OCI-LY1 (cell line): ENCODE measurements at regions not wholly inside any gene's neighbourhood (a gene's known extent, or its start where the extent isn't known, plus 50 kb on each side); places are given as distances from the start of the nearest gene placed in this dataset.

Source experiments
- H2AFZ ChIP-seq: fragments of 200-600 bp; sonication (generic), shearing (Covaris generic); 2 replicates; pipeline ENCODE4 v1.6.0; 2014; ENCODE audit warnings: antibody characterized with exemption, mild to moderate bottlenecking, low read length
- H3F3A ChIP-seq: fragments of 200-600 bp; sonication (generic), shearing (Covaris generic); 2 replicates; pipeline ENCODE4 v1.6.0; 2014; ENCODE audit warnings: mild to moderate bottlenecking, antibody characterized with exemption, low read length, moderate library complexity; ENCODE audit not compliant: insufficient read depth
- H3K27ac ChIP-seq: fragments of 200-600 bp; sonication (generic); 2 replicates; pipeline ENCODE4 v1.5.1; 2014; ENCODE audit warnings: low read length, mixed run types, mild to moderate bottlenecking, low read depth; ENCODE audit not compliant: poor library complexity, severe bottlenecking
- H3K27me3 ChIP-seq: fragments of 200-600 bp; sonication (generic); 2 replicates; pipeline ENCODE4 v1.6.0; 2014; ENCODE audit warnings: antibody characterized with exemption, mild to moderate bottlenecking, low read length, moderate library complexity; ENCODE audit not compliant: insufficient read depth
- H3K36me3 ChIP-seq: fragments of 200-600 bp; sonication (generic); 2 replicates; pipeline ENCODE4 v1.6.1; 2014; ENCODE audit warnings: mild to moderate bottlenecking, antibody characterized with exemption, low read length, moderate library complexity, mixed read lengths; ENCODE audit not compliant: insufficient read depth
- H3K4me1 ChIP-seq: fragments of 200-600 bp; sonication (generic); 2 replicates; pipeline ENCODE4 v1.5.1; 2014; ENCODE audit warnings: mild to moderate bottlenecking, low read length, moderate library complexity; ENCODE audit not compliant: insufficient read depth, severe bottlenecking
- H3K4me2 ChIP-seq: fragments of 200-600 bp; sonication (generic), shearing (Covaris generic); 2 replicates; pipeline ENCODE4 v1.6.1; 2014; ENCODE audit warnings: low read length
- H3K4me3 ChIP-seq: fragments of 200-600 bp; sonication (generic); 2 replicates; pipeline ENCODE4 v1.5.1; 2014; ENCODE audit warnings: low read length, low read depth, mild to moderate bottlenecking, mixed read lengths; ENCODE audit not compliant: poor library complexity, severe bottlenecking
- H3K79me2 ChIP-seq: fragments of 200-600 bp; shearing (Covaris generic); 2 replicates; pipeline ENCODE4 v1.6.1; 2016; ENCODE audit warnings: mixed run types, low read length, mixed read lengths; ENCODE audit not compliant: insufficient read depth
- H3K9ac ChIP-seq: fragments of 200-600 bp; sonication (generic), shearing (Covaris generic); 2 replicates; pipeline ENCODE4 v1.6.1; 2014; ENCODE audit warnings: mild to moderate bottlenecking, low read length, mixed read lengths
- H3K9me2 ChIP-seq: fragments of 200-600 bp; sonication (generic), shearing (Covaris generic); 2 replicates; pipeline ENCODE4 v1.6.1; 2014; ENCODE audit warnings: low read depth, mild to moderate bottlenecking, low read length, mixed read lengths
- H3K9me3 ChIP-seq: fragments of 200-600 bp; shearing (Covaris generic); 2 replicates; pipeline ENCODE4 v1.6.1; 2014; ENCODE audit warnings: low read length, mixed read lengths
- H4K20me1 ChIP-seq: fragments of 200-600 bp; sonication (generic), shearing (Covaris generic); 2 replicates; pipeline ENCODE4 v1.6.0; 2016; ENCODE audit warnings: mild to moderate bottlenecking, low read length; ENCODE audit not compliant: insufficient read depth
- EZH2 ChIP-seq: fragments of 200-600 bp; sonication (generic), shearing (Covaris generic); IDR thresholded peaks from 2 replicates; pipeline ENCODE4 v1.8.0; 2017; ENCODE audit warnings: borderline replicate concordance, mixed run types, mild to moderate bottlenecking, antibody characterized with exemption, low read length, moderate library complexity, mixed read lengths
- TF ChIP-seq, protein P1 (sequence below): fragments of 200-600 bp; sonication (generic), shearing (Covaris generic); IDR thresholded peaks from 2 replicates; pipeline ENCODE4 v1.5.1; 2017; ENCODE audit warnings: mild to moderate bottlenecking, antibody characterized with exemption, low read length, moderate library complexity, mixed read lengths

- Histone ChIP-seq H3K36me3 (no peaks in the 10 kb centered on the region), H3K4me2 (no peak overlapping the region), H2AFZ (no peak overlapping the region), H3K27ac (no peak overlapping the region), H3F3A (no peaks in the 10 kb centered on the region), H3K27me3 (no peaks in the 10 kb centered on the region), H3K79me2 (no peaks in the 10 kb centered on the region), H3K9ac (no peak overlapping the region), H3K9me2 (no peaks in the 10 kb centered on the region), H3K4me3 (no peak overlapping the region), H3K9me3 (no peaks in the 10 kb centered on the region), H3K4me1 (no peaks in the 10 kb centered on the region), H4K20me1 (no peaks in the 10 kb centered on the region)
- no peak for TF ChIP-seq EZH2
- TF ChIP-seq, protein P1, sequence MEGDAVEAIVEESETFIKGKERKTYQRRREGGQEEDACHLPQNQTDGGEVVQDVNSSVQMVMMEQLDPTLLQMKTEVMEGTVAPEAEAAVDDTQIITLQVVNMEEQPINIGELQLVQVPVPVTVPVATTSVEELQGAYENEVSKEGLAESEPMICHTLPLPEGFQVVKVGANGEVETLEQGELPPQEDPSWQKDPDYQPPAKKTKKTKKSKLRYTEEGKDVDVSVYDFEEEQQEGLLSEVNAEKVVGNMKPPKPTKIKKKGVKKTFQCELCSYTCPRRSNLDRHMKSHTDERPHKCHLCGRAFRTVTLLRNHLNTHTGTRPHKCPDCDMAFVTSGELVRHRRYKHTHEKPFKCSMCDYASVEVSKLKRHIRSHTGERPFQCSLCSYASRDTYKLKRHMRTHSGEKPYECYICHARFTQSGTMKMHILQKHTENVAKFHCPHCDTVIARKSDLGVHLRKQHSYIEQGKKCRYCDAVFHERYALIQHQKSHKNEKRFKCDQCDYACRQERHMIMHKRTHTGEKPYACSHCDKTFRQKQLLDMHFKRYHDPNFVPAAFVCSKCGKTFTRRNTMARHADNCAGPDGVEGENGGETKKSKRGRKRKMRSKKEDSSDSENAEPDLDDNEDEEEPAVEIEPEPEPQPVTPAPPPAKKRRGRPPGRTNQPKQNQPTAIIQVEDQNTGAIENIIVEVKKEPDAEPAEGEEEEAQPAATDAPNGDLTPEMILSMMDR = peak; percentile 56
These were observed 455.3 kb upstream of the ATP2B1 start for GRCh38 chr12:90163975-90164374.

DNA sequence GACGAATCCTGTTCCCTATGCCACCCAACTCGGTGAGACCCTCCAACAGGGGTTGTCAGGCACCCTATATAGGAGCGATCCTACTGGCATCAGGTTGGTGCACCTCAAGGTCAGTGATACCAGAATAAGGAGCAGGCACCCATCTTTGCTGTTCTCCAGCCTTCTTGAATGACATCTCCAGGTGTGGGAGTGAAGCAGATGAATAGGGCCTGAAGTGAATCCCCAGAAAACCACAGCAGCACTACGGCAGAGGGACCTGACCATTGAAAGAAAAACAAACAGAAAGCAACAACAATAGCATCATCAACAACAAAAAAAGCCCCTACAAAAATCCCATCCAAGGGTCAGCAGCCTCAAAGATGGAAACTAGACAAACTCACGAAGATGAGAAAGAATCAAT lies 445.2 kb upstream of the ATP2B1 start:
- Histone ChIP-seq H3K4me1 (no peaks in the 10 kb centered on the region), H3K79me2 (no peaks in the 10 kb centered on the region), H3K27ac (no peak overlapping the region), H3K4me2 (no peak overlapping the region), H3K9ac (no peak overlapping the region), H3K9me2 (no peaks in the 10 kb centered on the region; the same call in 1 of the 2 replicates), H4K20me1 (no peaks in the 10 kb centered on the region), H2AFZ (no peak overlapping the region), H3K9me3 (no peaks in the 10 kb centered on the region), H3K36me3 (no peaks in the 10 kb centered on the region), H3F3A (no peaks in the 10 kb centered on the region), H3K27me3 (no peaks in the 10 kb centered on the region), H3K4me3 (no peak overlapping the region)
- TF ChIP-seq, protein P1 = no peak
- TF ChIP-seq EZH2 = no peak

DNA sequence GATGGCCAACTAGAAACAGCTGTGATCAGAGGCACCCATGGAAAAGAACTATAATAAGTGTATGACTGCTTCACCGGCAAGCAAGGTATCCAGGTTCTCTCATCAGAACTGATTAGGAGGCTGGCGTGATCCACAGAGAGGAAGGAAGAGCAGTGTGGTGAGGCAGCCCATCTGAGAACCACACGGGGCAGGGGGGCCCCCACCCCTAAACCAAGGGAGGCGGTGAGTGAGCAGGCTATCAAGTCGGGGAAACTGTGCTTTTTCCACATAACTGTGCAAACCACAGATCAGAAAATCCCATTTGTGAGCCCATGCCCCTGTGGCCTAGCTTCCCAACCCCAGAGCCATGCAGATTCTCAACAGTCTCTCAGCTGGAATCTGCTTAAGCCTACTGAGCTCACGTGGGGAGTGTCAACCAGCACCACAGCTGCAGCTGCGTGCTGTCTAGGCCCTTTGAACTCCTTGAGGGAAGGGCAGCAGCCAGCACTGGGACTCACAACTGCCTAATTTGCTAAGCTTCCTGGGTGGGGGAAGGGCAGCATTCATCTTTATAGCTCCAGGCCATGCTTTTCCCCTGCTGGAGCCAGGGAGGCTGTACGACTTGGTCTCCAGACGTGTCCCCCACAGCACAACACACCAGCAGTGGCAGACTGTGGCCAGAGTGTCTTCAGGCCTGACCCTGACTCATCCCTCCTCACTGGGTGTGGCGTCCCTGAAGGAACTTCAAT lies 444.4 kb upstream of the ATP2B1 start:
- H3K9ac ChIP-seq = no peak overlapping the region
- H2AFZ ChIP-seq = no peak overlapping the region

More for the DNA sequence above, 444.4 kb upstream of the ATP2B1 start:
- H3K4me1 ChIP-seq = no peaks in the 10 kb centered on the region
- H3K36me3 ChIP-seq = no peaks in the 10 kb centered on the region
- H3K4me2 ChIP-seq = no peak overlapping the region
- H3K9me3 ChIP-seq = no peaks in the 10 kb centered on the region
- H3K9me2 ChIP-seq = no peaks in the 10 kb centered on the region; the same call in 1 of the 2 replicates
- H3F3A ChIP-seq = no peaks in the 10 kb centered on the region
- no peak overlapping the region for H3K27ac ChIP-seq
- no peak overlapping the region for H3K4me3 ChIP-seq
- no peaks in the 10 kb centered on the region for H3K79me2 ChIP-seq
- no peaks in the 10 kb centered on the region for H4K20me1 ChIP-seq
- no peak for TF ChIP-seq EZH2
- TF ChIP-seq, protein P1 = no peak
- no peaks in the 10 kb centered on the region for H3K27me3 ChIP-seq
